ENCODE measurements at regions not wholly inside any gene's neighbourhood (a gene's known extent, or its start where the extent isn't known, plus 50 kb on each side); places are given as distances from the start of the nearest gene placed in this dataset.

GRCh38 chr15:70379938-70380883 lies 282.5 kb upstream of the TLE3 start:
- ChIA-PET POLR2A (ENCODE audit: low non-redundant PET) (no interaction called here), CTCF (no interaction called here)
- Histone ChIP-seq H3K9me3 (ENCODE audit: low read depth, low read length, poor library complexity, severe bottlenecking) (peaks cover 5% of the 10 kb centered on the region), H3K4me1 (ENCODE audit: insufficient read depth, low read length, poor library complexity, severe bottlenecking) (peaks cover 23% of the 10 kb centered on the region), H3K36me3 (ENCODE audit: insufficient read depth, low read length, poor library complexity, severe bottlenecking) (no peaks in the 10 kb centered on the region), H3K27me3 (replicated peaks; ENCODE audit: insufficient read depth, low read depth, low read length, poor library complexity) (no peaks in the 10 kb centered on the region), H3K4me3 (ENCODE audit: low read depth, low read length, poor library complexity, severe bottlenecking) (no peak overlapping the region), H3K27ac (ENCODE audit: low read depth, low read length, poor library complexity, severe bottlenecking) (no peak overlapping the region)
- intact Hi-C loops (cut with micrococcal nuclease; ENCODE audit: unreplicated experiment) = no loop called here
- TF ChIP-seq CTCF (conservative IDR thresholded peaks at IDR 0.05; ENCODE audit: low read depth, low read length) (no peak), EZH2 (IDR thresholded peaks at IDR 0.05; ENCODE audit: borderline replicate concordance, low read depth, low read length, poor library complexity, severe bottlenecking) (no peak)
- no peak for DNase-seq (ENCODE audit: low spot score)
- BruUV-seq (replicated peaks) = no TSS peak

- peaks cover 5% of the 10 kb centered on the region for H3K9me3 ChIP-seq (ENCODE audit: low read depth, low read length, poor library complexity, severe bottlenecking)
- H3K36me3 ChIP-seq (ENCODE audit: insufficient read depth, low read length, poor library complexity, severe bottlenecking) = no peaks in the 10 kb centered on the region
- no peak for DNase-seq (ENCODE audit: low spot score)
- ChIA-PET POLR2A (ENCODE audit: low non-redundant PET) (no interaction called here), CTCF (no interaction called here)
- no peak for TF ChIP-seq CTCF (conservative IDR thresholded peaks at IDR 0.05; ENCODE audit: low read depth, low read length)
- no peak for TF ChIP-seq EZH2 (IDR thresholded peaks at IDR 0.05; ENCODE audit: borderline replicate concordance, low read depth, low read length, poor library complexity, severe bottlenecking)
- no peak overlapping the region for H3K4me3 ChIP-seq (ENCODE audit: low read depth, low read length, poor library complexity, severe bottlenecking)
- BruUV-seq (replicated peaks) = no TSS peak
- no peaks in the 10 kb centered on the region for H3K27me3 ChIP-seq (replicated peaks; ENCODE audit: insufficient read depth, low read depth, low read length, poor library complexity)
- H3K27ac ChIP-seq (ENCODE audit: low read depth, low read length, poor library complexity, severe bottlenecking) = no peak overlapping the region
- intact Hi-C loops (cut with micrococcal nuclease; ENCODE audit: unreplicated experiment) = no loop called here
- H3K4me1 ChIP-seq (ENCODE audit: insufficient read depth, low read length, poor library complexity, severe bottlenecking) = peaks cover 23% of the 10 kb centered on the region
Observed at GRCh38 chr15:70379134-70379533, 281.4 kb upstream of the TLE3 start.

- DNase-seq (ENCODE audit: low spot score) = no peak
- TF ChIP-seq CTCF (conservative IDR thresholded peaks at IDR 0.05; ENCODE audit: low read depth, low read length) = no peak
- no peak for TF ChIP-seq EZH2 (IDR thresholded peaks at IDR 0.05; ENCODE audit: borderline replicate concordance, low read depth, low read length, poor library complexity, severe bottlenecking)
- peaks cover 23% of the 10 kb centered on the region for H3K4me1 ChIP-seq (ENCODE audit: insufficient read depth, low read length, poor library complexity, severe bottlenecking)
- BruUV-seq (replicated peaks) = no TSS peak
- no peaks in the 10 kb centered on the region for H3K27me3 ChIP-seq (replicated peaks; ENCODE audit: insufficient read depth, low read depth, low read length, poor library complexity)
- H3K36me3 ChIP-seq (ENCODE audit: insufficient read depth, low read length, poor library complexity, severe bottlenecking) = no peaks in the 10 kb centered on the region
- intact Hi-C loops (cut with micrococcal nuclease; ENCODE audit: unreplicated experiment) = no loop called here
- CTCF ChIA-PET = interaction anchor here (0.6 kb wide), 1 partner anchor 155 kb away, joined by 11 read pairs; no protein-coding TSS in a partner anchor
- POLR2A ChIA-PET (ENCODE audit: low non-redundant PET) = no interaction called here
- no peak overlapping the region for H3K27ac ChIP-seq (ENCODE audit: low read depth, low read length, poor library complexity, severe bottlenecking)
- H3K9me3 ChIP-seq (ENCODE audit: low read depth, low read length, poor library complexity, severe bottlenecking) = peaks cover 5% of the 10 kb centered on the region
- H3K4me3 ChIP-seq (ENCODE audit: low read depth, low read length, poor library complexity, severe bottlenecking) = no peak overlapping the region
Observed at GRCh38 chr15:70378126-70379031, 280.7 kb upstream of the TLE3 start.

All from A673 (cell line).